MM.1S (cell line): ENCODE measurements at regions not wholly inside any gene's neighbourhood (a gene's known extent, or its start where the extent isn't known, plus 50 kb on each side); places are given as distances from the start of the nearest gene placed in this dataset.

Experiments
- CTCF ChIP-seq: fragments of 300-600 bp; sonication (generic); IDR thresholded peaks from 2 replicates; pipeline ENCODE4 v1.5.1; 2016; ENCODE audit warnings: antibody characterized with exemption, low read length, mixed read lengths
- EZH2phosphoT487 ChIP-seq: fragments of 300-600 bp; sonication (generic); IDR thresholded peaks from 2 replicates; pipeline ENCODE4 v1.6.1; 2018; ENCODE audit warnings: antibody characterized with exemption, low read length

DNA sequence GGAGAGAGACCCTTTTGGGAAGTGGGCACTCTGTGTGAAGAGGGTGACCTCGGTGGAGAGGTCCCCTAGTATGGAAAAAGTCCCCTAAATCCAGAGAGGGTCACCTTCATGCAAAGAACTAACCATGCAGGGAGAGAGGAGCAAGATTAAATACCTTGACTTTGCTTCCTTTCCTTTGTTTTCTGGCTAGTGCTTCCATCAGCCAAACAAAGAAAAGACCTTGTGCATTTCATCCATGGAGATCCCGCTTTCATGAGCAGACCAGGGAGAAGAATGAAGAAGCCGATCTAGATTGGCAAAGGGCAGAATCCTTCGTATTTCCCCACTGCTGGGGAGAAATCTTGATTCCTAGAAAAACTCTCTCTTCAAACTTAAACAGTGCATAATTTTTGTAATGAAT is 813.3 kb upstream of the CDH6 start:
- TF ChIP-seq EZH2phosphoT487 (no peak), CTCF (no peak)
